PFSK-1 (cell line): ENCODE measurements at regions not wholly inside any gene's neighbourhood (a gene's known extent, or its start where the extent isn't known, plus 50 kb on each side); places are given as distances from the start of the nearest gene placed in this dataset.

Source experiments
- POLR2AphosphoS5 ChIP-seq: IDR thresholded peaks from 2 replicates; pipeline ENCODE4 v1.6.1; 2012; ENCODE audit warnings: low read depth, mild to moderate bottlenecking, control low read depth, low read length, moderate library complexity
- REST ChIP-seq, 2 experiments: IDR thresholded peaks; 2 replicates each; pipeline versions ENCODE4 v1.6.1 to v1.8.0; 2011 to 2012; ENCODE audit warnings: low read depth in 2 of 2, low read length in 2 of 2, control low read depth in 1 of 2, inconsistent platforms in 1 of 2, mild to moderate bottlenecking in 1 of 2, moderate library complexity in 1 of 2; ENCODE audit not compliant: insufficient read depth in 1 of 2
- SIN3A ChIP-seq: IDR thresholded peaks from 2 replicates; pipeline ENCODE4 v1.6.1; 2012; ENCODE audit warnings: mild to moderate bottlenecking, low read length, moderate library complexity, borderline replicate concordance; ENCODE audit not compliant: insufficient read depth
- TAF1 ChIP-seq: IDR thresholded peaks from 2 replicates; pipeline ENCODE4 v1.6.1; 2012; ENCODE audit warnings: low read length, control low read depth, borderline replicate concordance; ENCODE audit not compliant: insufficient read depth

GRCh38 chr4:144209491-144209890 is 69.0 kb upstream of the GYPA start:
- TF ChIP-seq SIN3A, result no peak
- no peak for TF ChIP-seq TAF1
- TF ChIP-seq POLR2AphosphoS5, result no peak
- no peak for TF ChIP-seq REST (IDR thresholded peaks at IDR 0.05; ENCODE audit: insufficient read depth in 1 of 2, low read depth in 2 of 2, low read length in 2 of 2)
